IMR-90 (cell line): ENCODE measurements at regions not wholly inside any gene's neighbourhood (a gene's known extent, or its start where the extent isn't known, plus 50 kb on each side); places are given as distances from the start of the nearest gene placed in this dataset.

Source experiments
- ATAC-seq: fragments of 200-7000 bp; cut with Tn5 transposase; 2 replicates; pipeline ENCODE4 v1.9.1; 2020; ENCODE audit warnings: low read depth, mild to moderate bottlenecking, moderate library complexity
- BruUV-seq: library from RNA; stranded (reverse); fragments of 400-500 nt; replicated peaks from 2 replicates; lab custom pipeline; 2021; lab: Mats Ljungman, UMichigan
- CTCF ChIA-PET: fragments of 300-600 bp; formaldehyde crosslinking; extraction: SDS; loops from one replicate; lab custom pipeline; 2021; ENCODE audit warnings: antibody characterized with exemption; lab: Yijun Ruan, JAX
- POLR2A ChIA-PET: fragments of 300-600 bp; sonication (Branson Sonifier 250); formaldehyde crosslinking; loops from one replicate; lab custom pipeline; 2022; ENCODE audit warnings: antibody characterized with exemption; ENCODE audit not compliant: unreplicated experiment; lab: Charles Lee
- DNase-seq: peaks from one replicate; pipeline ENCODE4 v3.0.0; 2013
- H2AFZ ChIP-seq: replicated peaks from 2 replicates; pipeline ENCODE3; 2013; ENCODE audit warnings: low read length, mild to moderate bottlenecking; ENCODE audit not compliant: poor library complexity
- H2AK5ac ChIP-seq: 2 replicates; pipeline ENCODE4 v1.6.1; 2013; ENCODE audit warnings: low read depth, low read length, inconsistent platforms
- H2AK9ac ChIP-seq: replicated peaks from 2 replicates; pipeline ENCODE3; 2013; ENCODE audit warnings: mild to moderate bottlenecking, low read depth, low read length, moderate library complexity; ENCODE audit not compliant: poor library complexity
- H2BK120ac ChIP-seq: 2 replicates; pipeline ENCODE4 v1.6.1; 2013; ENCODE audit warnings: low read depth, low read length, inconsistent platforms
- H2BK15ac ChIP-seq: 3 replicates; pipeline ENCODE4 v1.6.1; 2013; ENCODE audit warnings: low read depth, low read length, inconsistent platforms
- H2BK20ac ChIP-seq: 2 replicates; pipeline ENCODE4 v1.6.1; 2013; ENCODE audit warnings: low read depth, mild to moderate bottlenecking, inconsistent platforms, low read length, moderate library complexity
- H2BK5ac ChIP-seq: 2 replicates; pipeline ENCODE4 v1.6.1; 2013; ENCODE audit warnings: mild to moderate bottlenecking, low read depth, low read length, inconsistent platforms; ENCODE audit not compliant: poor library complexity, severe bottlenecking
- H3K14ac ChIP-seq: replicated peaks from 2 replicates; pipeline ENCODE4 v1.6.1; 2013; ENCODE audit warnings: low read depth, low read length, inconsistent platforms
- H3K18ac ChIP-seq: 2 replicates; pipeline ENCODE4 v1.6.1; 2013; ENCODE audit warnings: low read depth, low read length, control low read depth
- H3K23ac ChIP-seq: 2 replicates; pipeline ENCODE4 v1.6.1; 2013; ENCODE audit warnings: low read depth, low read length, inconsistent platforms
- H3K27ac ChIP-seq: 2 replicates; pipeline ENCODE4 v1.5.1; 2013; ENCODE audit warnings: mild to moderate bottlenecking, control low read depth, low read length; ENCODE audit not compliant: insufficient read depth
- H3K27me3 ChIP-seq: 2 replicates; pipeline ENCODE4 v1.6.1; 2013; ENCODE audit warnings: low read length; ENCODE audit not compliant: control insufficient read depth, insufficient read depth
- H3K36me3 ChIP-seq: 2 replicates; pipeline ENCODE4 v1.6.1; 2013; ENCODE audit warnings: low read length, mixed read lengths; ENCODE audit not compliant: control insufficient read depth, insufficient read depth
- H3K4ac ChIP-seq: 2 replicates; pipeline ENCODE4 v1.6.1; 2013; ENCODE audit warnings: low read depth, low read length, inconsistent platforms
- H3K4me1 ChIP-seq: 2 replicates; pipeline ENCODE4 v1.6.1; 2013; ENCODE audit warnings: low read length, mixed read lengths; ENCODE audit not compliant: control insufficient read depth, insufficient read depth
- H3K4me2 ChIP-seq: 2 replicates; pipeline ENCODE4 v1.6.1; 2013; ENCODE audit warnings: low read depth, mild to moderate bottlenecking, control low read depth, low read length, moderate library complexity
- H3K4me3 ChIP-seq: 2 replicates; pipeline ENCODE4 v1.5.1; 2013; ENCODE audit warnings: low read depth, mild to moderate bottlenecking, control low read depth, low read length, moderate library complexity; ENCODE audit not compliant: insufficient read depth
- H3K56ac ChIP-seq: 2 replicates; pipeline ENCODE4 v1.6.1; 2013; ENCODE audit warnings: low read length, inconsistent platforms; ENCODE audit not compliant: insufficient read depth; ENCODE audit errors: extremely low read depth
- H3K79me1 ChIP-seq, 2 experiments: 2 replicates each; pipeline ENCODE4 v1.6.1; 2013; ENCODE audit warnings: low read length in 2 of 2, inconsistent platforms in 1 of 2, low read depth in 1 of 2
- H3K9ac ChIP-seq: 2 replicates; pipeline ENCODE4 v1.6.1; 2013; ENCODE audit warnings: low read depth, low read length, control low read depth
- H3K9me1 ChIP-seq: 2 replicates; pipeline ENCODE4 v1.6.1; 2013; ENCODE audit warnings: low read length, inconsistent platforms; ENCODE audit not compliant: insufficient read depth
- H3K9me3 ChIP-seq: 2 replicates; pipeline ENCODE4 v1.6.1; 2013; ENCODE audit warnings: low read length; ENCODE audit not compliant: control insufficient read depth, insufficient read depth
- H4K20me1 ChIP-seq: 2 replicates; pipeline ENCODE4 v1.6.1; 2013; ENCODE audit warnings: low read length, inconsistent platforms; ENCODE audit not compliant: insufficient read depth
- H4K5ac ChIP-seq: 2 replicates; pipeline ENCODE4 v1.6.1; 2013; ENCODE audit warnings: mild to moderate bottlenecking, low read depth, low read length, control low read depth
- H4K8ac ChIP-seq, 2 experiments: 2 replicates each; pipeline ENCODE4 v1.6.1; 2013; ENCODE audit warnings: low read depth in 2 of 2, low read length in 2 of 2, control low read depth in 1 of 2, inconsistent platforms in 1 of 2
- H4K91ac ChIP-seq: 2 replicates; pipeline ENCODE4 v1.6.1; 2013; ENCODE audit warnings: low read depth, low read length, inconsistent platforms; ENCODE audit not compliant: insufficient read depth
- BHLHE40 ChIP-seq: fragments of 150-350 bp; IDR thresholded peaks from 2 replicates; pipeline ENCODE4 v1.6.1; 2016; ENCODE audit warnings: mild to moderate bottlenecking, low read depth, low read length
- CHD1 ChIP-seq: IDR thresholded peaks from 2 replicates; pipeline ENCODE4 v1.6.1; 2012; ENCODE audit warnings: low read depth, low read length, improper control_type of control experiment
- CTCF ChIP-seq: conservative IDR thresholded peaks from 2 replicates; pipeline ENCODE4 v1.5.1; 2012; ENCODE audit warnings: mild to moderate bottlenecking, low read depth, low read length, improper control_type of control experiment
- ELK1 ChIP-seq: fragments of 150-350 bp; IDR thresholded peaks from 2 replicates; pipeline ENCODE4 v1.6.1; 2016; ENCODE audit warnings: low read depth, mild to moderate bottlenecking, low read length, moderate library complexity, borderline replicate concordance
- FOS ChIP-seq: fragments of 150-350 bp; IDR thresholded peaks from 2 replicates; pipeline ENCODE4 v1.6.1; 2016; ENCODE audit warnings: low read depth, low read length
- MAFK ChIP-seq: IDR thresholded peaks from 2 replicates; pipeline ENCODE4 v1.6.1; 2012; ENCODE audit warnings: low read depth, low read length, improper control_type of control experiment
- MAZ ChIP-seq: IDR thresholded peaks from 2 replicates; pipeline ENCODE4 v1.6.1; 2012; ENCODE audit warnings: low read depth, mild to moderate bottlenecking, low read length, improper control_type of control experiment, moderate library complexity, borderline replicate concordance
- MXI1 ChIP-seq: IDR thresholded peaks from 2 replicates; pipeline ENCODE4 v1.6.1; 2012; ENCODE audit warnings: low read depth, mild to moderate bottlenecking, low read length, moderate library complexity, borderline replicate concordance
- NFE2L2 ChIP-seq: fragments of 150-350 bp; IDR thresholded peaks from 2 replicates; pipeline ENCODE4 v1.6.1; 2016; ENCODE audit warnings: low read depth, mild to moderate bottlenecking, low read length
- POLR2A ChIP-seq: IDR thresholded peaks from 2 replicates; pipeline ENCODE4 v1.6.1; 2012; ENCODE audit warnings: mild to moderate bottlenecking, low read depth, low read length
- RAD21 ChIP-seq: IDR thresholded peaks from 2 replicates; pipeline ENCODE4 v1.6.1; 2012; ENCODE audit warnings: low read length, improper control_type of control experiment
- RCOR1 ChIP-seq: IDR thresholded peaks from 2 replicates; pipeline ENCODE4 v1.6.1; 2012; ENCODE audit warnings: mild to moderate bottlenecking, low read length, improper control_type of control experiment; ENCODE audit not compliant: insufficient replicate concordance
- RFX5 ChIP-seq: IDR thresholded peaks from 2 replicates; pipeline ENCODE4 v1.8.0; 2012; ENCODE audit warnings: low read depth, mild to moderate bottlenecking, low read length, moderate library complexity
- USF2 ChIP-seq: fragments of 150-350 bp; IDR thresholded peaks from 2 replicates; pipeline ENCODE4 v1.6.1; 2017; ENCODE audit warnings: mild to moderate bottlenecking, antibody characterized with exemption, low read length, low read depth
- WGBS, 2 experiments: methylation state at CpG; one replicate each; pipeline versions ENCODE4 v1.1.5 to v1.1.7; 2013; ENCODE audit warnings: missing lambda C conversion rate in 2 of 2; ENCODE audit not compliant: insufficient read length in 1 of 2; ENCODE audit errors: extremely low coverage in 2 of 2; 5-methylcytosine and 5-hydroxymethylcytosine counted together
- dilution Hi-C: fragments of 300-500 bp; cut with HindIII; formaldehyde crosslinking; loops from one replicate; pipeline ENCODE4 v1.14.3; 2018; ENCODE audit warnings: low sequenced_read_pairs; ENCODE audit not compliant: unreplicated experiment
- in situ Hi-C: fragments of 300-500 bp; cut with MboI; formaldehyde crosslinking; loops from 3 replicates; pipeline ENCODE4 v1.14.3; 2019; ENCODE audit warnings: low sequenced_read_pairs, inconsistent platforms, mixed read lengths
- intact Hi-C: fragments of 100-400 bp; cut with micrococcal nuclease; formaldehyde crosslinking; loops from 2 replicates; pipeline ENCODE4 v1.10.0; 2022

GRCh38 chr1:221793439-221794078, 51.7 kb upstream of the DUSP10 start (continued):
- TF ChIP-seq RFX5: no peak

GRCh38 chr1:221791846-221792245, 50.0 kb upstream of the DUSP10 start:
- Histone ChIP-seq H3K27ac (no peak overlapping the region), H2BK5ac (no peak overlapping the region), H2AK5ac (no peak overlapping the region), H3K79me1 (no peaks in the 10 kb centered on the region), H3K27me3 (no peaks in the 10 kb centered on the region), H4K5ac (no peak overlapping the region), H2BK15ac (no peak overlapping the region), H2BK120ac (no peak overlapping the region), H3K9me3 (no peaks in the 10 kb centered on the region), H3K56ac (no peak overlapping the region), H3K18ac (no peak overlapping the region), H3K4me2 (no peak overlapping the region), H3K23ac (no peak overlapping the region), H3K36me3 (no peaks in the 10 kb centered on the region), H4K8ac (no peak overlapping the region), H4K91ac (no peak overlapping the region), H3K14ac (no peak overlapping the region), H2BK20ac (0 out of 2 replicates have a peak overlapping the region, but pooled peaks have one; percentile 24), H4K20me1 (no peaks in the 10 kb centered on the region), H3K9me1 (no peaks in the 10 kb centered on the region), H3K4me1 (peaks cover 9% of the 10 kb centered on the region), H3K4me3 (no peak overlapping the region), H3K9ac (no peak overlapping the region), H2AK9ac (no peak overlapping the region), H3K4ac (no peak overlapping the region), H2AFZ (no peak overlapping the region)
- WGBS, 2 experiments: 100% methylated on average over 1 of the region's 2 CpGs; no CpG with 5 or more reads in 1 of the 2 experiments
- in situ Hi-C loops: no loop called here
- ATAC-seq (no peak), DNase-seq (no peak)
- BruUV-seq: no TSS peak
- intact Hi-C loops: no loop called here
- dilution Hi-C loops: no loop called here
- POLR2A ChIA-PET: no interaction called here
- CTCF ChIA-PET: no interaction called here
- no peak for TF ChIP-seq RAD21
- TF ChIP-seq RCOR1: no peak
- no peak for TF ChIP-seq CTCF
- TF ChIP-seq MAFK: no peak
- no peak for TF ChIP-seq POLR2A
- no peak for TF ChIP-seq CHD1
- no peak for TF ChIP-seq FOS
- TF ChIP-seq NFE2L2: no peak
- TF ChIP-seq BHLHE40: no peak
- no peak for TF ChIP-seq USF2
- TF ChIP-seq RFX5: no peak
- no peak for TF ChIP-seq MAZ
- no peak for TF ChIP-seq ELK1
- TF ChIP-seq MXI1: no peak
